ENCODE measurements at regions not wholly inside any gene's neighbourhood (a gene's known extent, or its start where the extent isn't known, plus 50 kb on each side); places are given as distances from the start of the nearest gene placed in this dataset.

GRCh38 chr18:45201489-45201888 lies 413.8 kb upstream of the SLC14A2 start:
- DNase-seq, result no peak
- H3K9me3 ChIP-seq (ENCODE audit: severe bottlenecking), result no peaks in the 10 kb centered on the region
- no peaks in the 10 kb centered on the region for H3K36me3 ChIP-seq
- no peak overlapping the region for H3K27ac ChIP-seq
- no peak overlapping the region for H3K4me3 ChIP-seq (ENCODE audit: low read depth, low read length)
- TF ChIP-seq CTCF (IDR thresholded peaks at IDR 0.05; ENCODE audit: low read depth, low read length), result no peak
- peaks cover 94% of the 10 kb centered on the region for H3K27me3 ChIP-seq (ENCODE audit: insufficient read depth, low read depth, severe bottlenecking)

GRCh38 chr18:45202061-45202460 lies 413.2 kb upstream of the SLC14A2 start:
- Histone ChIP-seq H3K4me3 (ENCODE audit: low read depth, low read length) (no peak overlapping the region), H3K36me3 (no peaks in the 10 kb centered on the region), H3K27ac (no peak overlapping the region), H3K27me3 (ENCODE audit: insufficient read depth, low read depth, severe bottlenecking) (peaks cover 94% of the 10 kb centered on the region), H3K9me3 (ENCODE audit: severe bottlenecking) (no peaks in the 10 kb centered on the region)
- DNase-seq, result no peak
- no peak for TF ChIP-seq CTCF (IDR thresholded peaks at IDR 0.05; ENCODE audit: low read depth, low read length)

GRCh38 chr18:45203677-45204076 lies 411.6 kb upstream of the SLC14A2 start:
- H3K27ac ChIP-seq, result no peak overlapping the region
- peaks cover 95% of the 10 kb centered on the region for H3K27me3 ChIP-seq (ENCODE audit: insufficient read depth, low read depth, severe bottlenecking)
- H3K4me3 ChIP-seq (ENCODE audit: low read depth, low read length), result no peak overlapping the region
- H3K9me3 ChIP-seq (ENCODE audit: severe bottlenecking), result no peaks in the 10 kb centered on the region
- DNase-seq, result no peak
- TF ChIP-seq CTCF (IDR thresholded peaks at IDR 0.05; ENCODE audit: low read depth, low read length), result no peak
- no peaks in the 10 kb centered on the region for H3K36me3 ChIP-seq

GRCh38 chr18:45207328-45207727 lies 407.9 kb upstream of the SLC14A2 start:
- TF ChIP-seq CTCF (IDR thresholded peaks at IDR 0.05; ENCODE audit: low read depth, low read length), result no peak
- DNase-seq, result no peak
- Histone ChIP-seq H3K9me3 (ENCODE audit: severe bottlenecking) (no peaks in the 10 kb centered on the region), H3K27me3 (ENCODE audit: insufficient read depth, low read depth, severe bottlenecking) (peaks cover 90% of the 10 kb centered on the region), H3K27ac (no peak overlapping the region), H3K4me3 (ENCODE audit: low read depth, low read length) (no peak overlapping the region), H3K36me3 (no peaks in the 10 kb centered on the region)

GRCh38 chr18:45208164-45208563 lies 407.1 kb upstream of the SLC14A2 start:
- no peak overlapping the region for H3K4me3 ChIP-seq (ENCODE audit: low read depth, low read length)
- TF ChIP-seq CTCF (IDR thresholded peaks at IDR 0.05; ENCODE audit: low read depth, low read length), result no peak
- DNase-seq, result no peak
- H3K27ac ChIP-seq, result no peak overlapping the region
- peaks cover 88% of the 10 kb centered on the region for H3K27me3 ChIP-seq (ENCODE audit: insufficient read depth, low read depth, severe bottlenecking)
- H3K36me3 ChIP-seq, result no peaks in the 10 kb centered on the region
- no peaks in the 10 kb centered on the region for H3K9me3 ChIP-seq (ENCODE audit: severe bottlenecking)

All from WERI-Rb-1 (cell line).